Transverse colon (tissue), 4 donors: ENCODE measurements at regions not wholly inside any gene's neighbourhood (a gene's known extent, or its start where the extent isn't known, plus 50 kb on each side); places are given as distances from the start of the nearest gene placed in this dataset.

Source experiments
- DNase-seq: peaks from one replicate; pipeline ENCODE4 v3.0.0-alpha.2; 2019
- H3K27ac ChIP-seq, 4 donors: fragments of 200-600 bp; sonication (generic); 2 replicates each; pipeline ENCODE4 v1.5.1; 2016 to 2018; ENCODE audit warnings: inconsistent platforms in 4 of 4
- H3K27me3 ChIP-seq: fragments of 200-600 bp; sonication (generic); 2 replicates; pipeline ENCODE4 v1.5.1; 2017; ENCODE audit warnings: inconsistent platforms
- H3K36me3 ChIP-seq, 4 donors: fragments of 200-600 bp; sonication (generic); 2 replicates each; pipeline ENCODE4 v1.5.1; 2017 to 2019; ENCODE audit warnings: inconsistent platforms in 4 of 4
- H3K4me1 ChIP-seq, 4 donors: fragments of 200-600 bp; sonication (generic); 2 replicates each; pipeline ENCODE4 v1.5.1; 2017 to 2020; ENCODE audit warnings: inconsistent platforms in 4 of 4
- H3K4me3 ChIP-seq, 4 donors: fragments of 200-600 bp; sonication (generic); 1 replicate in 1 of 4; 2 replicates in 3 of 4; pipeline versions ENCODE4 v1.5.1 to v1.6.1; 2017 to 2019; ENCODE audit warnings: inconsistent platforms in 4 of 4
- H3K9me3 ChIP-seq, 2 donors: fragments of 200-600 bp; sonication (generic); 2 replicates each; pipeline ENCODE4 v1.5.1; 2017 to 2019; ENCODE audit warnings: inconsistent platforms in 2 of 2
- CTCF ChIP-seq, 5 experiments: fragments of 200-600 bp in 3 of 5; fragments of 450-650 bp in 2 of 5; sonication (generic) in 3 of 5; IDR thresholded peaks; 1 replicate in 2 of 5; 2 replicates in 3 of 5; pipeline ENCODE4 v1.5.1; 2016 to 2017; ENCODE audit warnings: antibody characterized with exemption in 5 of 5, inconsistent platforms in 3 of 5, mild to moderate bottlenecking in 2 of 5, moderate library complexity in 1 of 5
- EP300 ChIP-seq: sonication (generic); formaldehyde crosslinking; IDR thresholded peaks from one replicate; pipeline ENCODE4 v1.6.1; 2017; ENCODE audit warnings: antibody characterized with exemption, low read depth
- POLR2A ChIP-seq: fragments of 450-650 bp; IDR thresholded peaks from one replicate; pipeline ENCODE4 v1.6.1; 2016; ENCODE audit warnings: antibody characterized with exemption, mild to moderate bottlenecking, moderate library complexity
- POLR2AphosphoS5 ChIP-seq, 3 donors: sonication (generic); formaldehyde crosslinking; IDR thresholded peaks; one replicate each; pipeline ENCODE4 v1.6.1; 2016; ENCODE audit warnings: antibody characterized with exemption in 3 of 3
- WGBS, 2 donors: methylation state at CpG; one replicate each; pipeline ENCODE4 v1.1.5; 2018; ENCODE audit warnings: low coverage in 1 of 2; 5-methylcytosine and 5-hydroxymethylcytosine counted together
- in situ Hi-C, 4 donors: fragments of 200-750 bp; cut with MboI; loops; one replicate each; pipeline versions ENCODE4 v1.15.0 to v1.15.1; 2017; ENCODE audit warnings: low sequenced_read_pairs in 3 of 4, low pct_ligation_motif_present in 1 of 4, low pct_unique_long_range_greater_than_20kb in 1 of 4
- intact Hi-C: fragments of 100-400 bp; cut with DNase I; formaldehyde crosslinking; loops from one replicate; pipeline ENCODE4 v1.15.1; 2023; ENCODE audit warnings: low total_unique reads

GRCh38 chr1:113231866-113232265 lies 158.4 kb upstream of the MAGI3 start:
- TF ChIP-seq POLR2A (no peak), POLR2AphosphoS5 (IDR thresholded peaks at IDR 0.05) (no peak), EP300 (no peak), CTCF (IDR thresholded peaks at IDR 0.05) (no peak)
- no peak for DNase-seq
- no peaks in the 10 kb centered on the region for H3K36me3 ChIP-seq
- intact Hi-C loops = loop anchor here (2.0 kb wide), 1 partner anchor 21 kb away; no protein-coding TSS in a partner anchor
- peaks cover 0 to 6% (median 0%) of the 10 kb centered on the region in 4 donors for H3K4me1 ChIP-seq
- H3K27ac ChIP-seq = no peak overlapping the region
- H3K27me3 ChIP-seq = no peaks in the 10 kb centered on the region
- in situ Hi-C loops = no loop called here
- H3K4me3 ChIP-seq = no peak overlapping the region
- no peaks in the 10 kb centered on the region for H3K9me3 ChIP-seq
- WGBS, 2 donors = 20 to 55% methylated on average over 2 to 13 of the region's 13 CpGs

GRCh38 chr1:113233441-113233840 lies 156.9 kb upstream of the MAGI3 start:
- in situ Hi-C loops = no loop called here
- Histone ChIP-seq H3K9me3 (no peaks in the 10 kb centered on the region), H3K4me3 (no peak overlapping the region), H3K4me1 (peaks cover 0 to 6% (median 0%) of the 10 kb centered on the region in 4 donors), H3K27me3 (no peaks in the 10 kb centered on the region), H3K36me3 (no peaks in the 10 kb centered on the region), H3K27ac (no peak overlapping the region)
- intact Hi-C loops = no loop called here
- 76 to 79% methylated on average over 3 to 5 of the region's 5 CpGs for WGBS, 2 donors
- DNase-seq = no peak
- TF ChIP-seq CTCF (IDR thresholded peaks at IDR 0.05) = no peak
- TF ChIP-seq EP300 = no peak
- TF ChIP-seq POLR2A = no peak
- TF ChIP-seq POLR2AphosphoS5 (IDR thresholded peaks at IDR 0.05) = no peak

GRCh38 chr1:113241237-113241636 lies 149.1 kb upstream of the MAGI3 start:
- in situ Hi-C loops (no loop called here), intact Hi-C loops (no loop called here)
- Histone ChIP-seq H3K4me1 (peaks cover 11 to 41% (median 21%) of the 10 kb centered on the region in 4 donors), H3K4me3 (no peak overlapping the region), H3K27me3 (no peaks in the 10 kb centered on the region), H3K27ac (peak overlapping the region in 3 of 4 donors; percentile 24 to 75 (median 75)), H3K36me3 (no peaks in the 10 kb centered on the region), H3K9me3 (no peaks in the 10 kb centered on the region)
- DNase-seq = no peak
- 39 to 55% methylated on average over 2 of the region's 2 CpGs for WGBS, 2 donors
- no peak for TF ChIP-seq CTCF (IDR thresholded peaks at IDR 0.05)

- no peaks in the 10 kb centered on the region for H3K36me3 ChIP-seq
- intact Hi-C loops = no loop called here
- H3K9me3 ChIP-seq = no peaks in the 10 kb centered on the region
- TF ChIP-seq POLR2A = no peak
- peak; percentile 32 to 87 (median 76) for TF ChIP-seq POLR2AphosphoS5 (IDR thresholded peaks at IDR 0.05)
- TF ChIP-seq CTCF (IDR thresholded peaks at IDR 0.05) = no peak
- TF ChIP-seq EP300 = peak; percentile 98
- H3K4me3 ChIP-seq = no peak overlapping the region
- no peaks in the 10 kb centered on the region for H3K27me3 ChIP-seq
- peak; percentile 84 for DNase-seq
- in situ Hi-C loops = no loop called here
- H3K4me1 ChIP-seq = peaks cover 11 to 53% (median 27%) of the 10 kb centered on the region in 4 donors
- H3K27ac ChIP-seq = peak overlapping the region; percentile 72 to 77 (median 76)
- 34 to 63% methylated on average over 2 to 5 of the region's 5 CpGs for WGBS, 2 donors
Measured at GRCh38 chr1:113242481-113242880, 147.8 kb upstream of the MAGI3 start.
